Keratinocyte (primary cell): ENCODE measurements at regions not wholly inside any gene's neighbourhood (a gene's known extent, or its start where the extent isn't known, plus 50 kb on each side); places are given as distances from the start of the nearest gene placed in this dataset.

Experiments
- DNase-seq: peaks from one replicate; pipeline ENCODE4 v3.0.0-alpha.2; 2011; ENCODE audit warnings: low read depth, missing footprints, low spot score
- FAIRE-seq: peaks from 2 replicates; lab custom pipeline; 2011; peaks lifted over from hg19 to GRCh38; lab: Jason Lieb, UNC
- H2AFZ ChIP-seq: 2 replicates; pipeline ENCODE4 v1.6.0; 2012; ENCODE audit warnings: low read length, control low read depth, inconsistent platforms; ENCODE audit not compliant: control insufficient read depth
- H3K27ac ChIP-seq: 2 replicates; pipeline ENCODE4 v1.5.1; 2011; ENCODE audit warnings: low read length; ENCODE audit not compliant: control insufficient read depth, insufficient read depth
- H3K27me3 ChIP-seq: 3 replicates; pipeline ENCODE4 v1.6.0; 2011; ENCODE audit warnings: low read length; ENCODE audit not compliant: control insufficient read depth, insufficient read depth; ENCODE audit errors: extremely low read depth
- H3K36me3 ChIP-seq, 2 experiments: 2 replicates in 1 of 2; 3 replicates in 1 of 2; pipeline ENCODE4 v1.5.1; 2011; ENCODE audit warnings: low read length in 2 of 2, mild to moderate bottlenecking in 1 of 2; ENCODE audit not compliant: control insufficient read depth in 2 of 2, insufficient read depth in 2 of 2; ENCODE audit errors: extremely low read depth in 1 of 2
- H3K4me1 ChIP-seq: 3 replicates; pipeline ENCODE4 v1.5.1; 2011; ENCODE audit warnings: low read length; ENCODE audit not compliant: control insufficient read depth, insufficient read depth; ENCODE audit errors: extremely low read depth
- H3K4me2 ChIP-seq: 3 replicates; pipeline ENCODE4 v1.6.0; 2011; ENCODE audit warnings: low read depth, low read length; ENCODE audit not compliant: control insufficient read depth, insufficient read depth; ENCODE audit errors: extremely low read depth
- H3K4me3 ChIP-seq, 3 experiments: fragments of 200-600 bp in 1 of 3; sonication (generic) in 1 of 3; 2 replicates in 2 of 3; 3 replicates in 1 of 3; pipeline ENCODE4 v1.5.1; 2011 to 2016; ENCODE audit warnings: low read length in 3 of 3, mild to moderate bottlenecking in 3 of 3, control low read depth in 2 of 3, inconsistent platforms in 1 of 3, low read depth in 1 of 3, mixed read lengths in 1 of 3, mixed run types in 1 of 3, moderate library complexity in 1 of 3; ENCODE audit not compliant: control insufficient read depth in 2 of 3, insufficient read depth in 2 of 3; ENCODE audit errors: extremely low read depth in 1 of 3
- H3K79me2 ChIP-seq: 2 replicates; pipeline ENCODE4 v1.6.0; 2012; ENCODE audit warnings: low read length; ENCODE audit not compliant: control insufficient read depth, insufficient read depth
- H3K9ac ChIP-seq: 3 replicates; pipeline ENCODE4 v1.6.0; 2011; ENCODE audit warnings: low read length; ENCODE audit not compliant: control insufficient read depth, insufficient read depth; ENCODE audit errors: extremely low read depth
- H3K9me1 ChIP-seq: 3 replicates; pipeline ENCODE4 v1.6.0; 2011; ENCODE audit warnings: low read length; ENCODE audit not compliant: control insufficient read depth, insufficient read depth; ENCODE audit errors: extremely low read depth
- H3K9me3 ChIP-seq: 2 replicates; pipeline ENCODE4 v1.5.1; 2012; ENCODE audit warnings: low read depth, low read length; ENCODE audit not compliant: control insufficient read depth
- H4K20me1 ChIP-seq: 3 replicates; pipeline ENCODE4 v1.6.0; 2011; ENCODE audit warnings: low read length; ENCODE audit not compliant: control insufficient read depth, insufficient read depth; ENCODE audit errors: extremely low read depth
- CTCF ChIP-seq, 3 experiments: IDR thresholded peaks in 1 of 3; conservative IDR thresholded peaks in 1 of 3; optimal IDR thresholded peaks in 1 of 3; 2 replicates in 2 of 3; 3 replicates in 1 of 3; pipeline versions ENCODE3 to v1.5.1; 2011; ENCODE audit warnings: low read length in 3 of 3, mild to moderate bottlenecking in 3 of 3, moderate library complexity in 2 of 3, control low read depth in 1 of 3, inconsistent platforms in 1 of 3; ENCODE audit not compliant: insufficient read depth in 2 of 3; ENCODE audit errors: extremely low read depth in 1 of 3
- EZH2 ChIP-seq: IDR thresholded peaks from one replicate; pipeline ENCODE4 v1.6.1; 2012; ENCODE audit warnings: inconsistent platforms, mild to moderate bottlenecking, low read length, moderate library complexity
- dilution Hi-C: fragments of 300-500 bp; cut with MboI; formaldehyde crosslinking; loops from one replicate; pipeline ENCODE4 v1.7.0; 2020; ENCODE audit warnings: low sequenced_read_pairs; ENCODE audit not compliant: extremely low pct_ligation_motif_present

GRCh38 chr10:86599041-86599440 is 55.3 kb upstream of the OPN4 start:
- Histone ChIP-seq H3K9me3 (no peaks in the 10 kb centered on the region), H3K4me1 (peaks cover 4% of the 10 kb centered on the region), H4K20me1 (no peaks in the 10 kb centered on the region), H3K9ac (no peak overlapping the region), H3K79me2 (no peaks in the 10 kb centered on the region), H3K27me3 (no peaks in the 10 kb centered on the region), H2AFZ (no peak overlapping the region), H3K4me2 (no peak overlapping the region), H3K9me1 (no peaks in the 10 kb centered on the region), H3K4me3 (no peak overlapping the region), H3K27ac (no peak overlapping the region), H3K36me3 (no peaks in the 10 kb centered on the region)
- dilution Hi-C loops, result no loop called here
- no peak for DNase-seq
- FAIRE-seq, result no peak
- TF ChIP-seq CTCF (optimal IDR thresholded peaks at IDR 0.05 in 1 of 3, IDR thresholded peaks at IDR 0.05 in 1 of 3, conservative IDR thresholded peaks at IDR 0.05 in 1 of 3; ENCODE audit: extremely low read depth in 1 of 3, insufficient read depth in 2 of 3, low read length in 3 of 3), result no peak
- TF ChIP-seq EZH2, result no peak

GRCh38 chr10:86599729-86600128 is 54.6 kb upstream of the OPN4 start:
- TF ChIP-seq CTCF (optimal IDR thresholded peaks at IDR 0.05 in 1 of 3, IDR thresholded peaks at IDR 0.05 in 1 of 3, conservative IDR thresholded peaks at IDR 0.05 in 1 of 3; ENCODE audit: extremely low read depth in 1 of 3, insufficient read depth in 2 of 3, low read length in 3 of 3), result no peak
- no peak for TF ChIP-seq EZH2
- H3K27me3 ChIP-seq, result no peaks in the 10 kb centered on the region
- no peak overlapping the region for H3K27ac ChIP-seq
- no peaks in the 10 kb centered on the region for H3K9me3 ChIP-seq
- H2AFZ ChIP-seq, result no peak overlapping the region
- no peak overlapping the region for H3K9ac ChIP-seq
- H3K36me3 ChIP-seq, result no peaks in the 10 kb centered on the region
- H3K9me1 ChIP-seq, result no peaks in the 10 kb centered on the region
- no peak overlapping the region for H3K4me3 ChIP-seq
- DNase-seq, result no peak
- FAIRE-seq, result peak; percentile 88
- dilution Hi-C loops, result no loop called here
- peaks cover 4% of the 10 kb centered on the region for H3K4me1 ChIP-seq
- H3K79me2 ChIP-seq, result no peaks in the 10 kb centered on the region
- H3K4me2 ChIP-seq, result no peak overlapping the region
- no peaks in the 10 kb centered on the region for H4K20me1 ChIP-seq
